AG04449 (cell line): ENCODE measurements at regions not wholly inside any gene's neighbourhood (a gene's known extent, or its start where the extent isn't known, plus 50 kb on each side); places are given as distances from the start of the nearest gene placed in this dataset.

Experiments used
- CTCF ChIA-PET: fragments of 350-600 bp; formaldehyde crosslinking; extraction: SDS; loops from one replicate; lab custom pipeline; 2021; ENCODE audit warnings: antibody characterized with exemption; lab: Yijun Ruan, JAX
- POLR2A ChIA-PET: fragments of 400-600, 350-600 bp; formaldehyde crosslinking; extraction: SDS; loops from one replicate; lab custom pipeline; 2020; ENCODE audit warnings: antibody characterized with exemption, inconsistent platforms; lab: Yijun Ruan, JAX
- DNase-seq: peaks from one replicate; pipeline ENCODE4 v3.0.0-alpha.2; 2010; ENCODE audit warnings: low read depth, low spot score
- H3K4me3 ChIP-seq: 2 replicates; pipeline ENCODE4 v1.5.1; 2011; ENCODE audit warnings: low read depth, mild to moderate bottlenecking, control low read depth, low read length
- TF ChIP-seq, protein P1 (sequence below): IDR thresholded peaks from one replicate; pipeline ENCODE4 v1.5.1; 2011; ENCODE audit warnings: mild to moderate bottlenecking, moderate library complexity, low read length, control low read depth, inconsistent platforms; ENCODE audit not compliant: insufficient read depth; ENCODE audit errors: missing control alignments

- no peak overlapping the region for H3K4me3 ChIP-seq
Measured at GRCh38 chr3:28674212-28674611, 325.6 kb upstream of the AZI2 start.

DNA sequence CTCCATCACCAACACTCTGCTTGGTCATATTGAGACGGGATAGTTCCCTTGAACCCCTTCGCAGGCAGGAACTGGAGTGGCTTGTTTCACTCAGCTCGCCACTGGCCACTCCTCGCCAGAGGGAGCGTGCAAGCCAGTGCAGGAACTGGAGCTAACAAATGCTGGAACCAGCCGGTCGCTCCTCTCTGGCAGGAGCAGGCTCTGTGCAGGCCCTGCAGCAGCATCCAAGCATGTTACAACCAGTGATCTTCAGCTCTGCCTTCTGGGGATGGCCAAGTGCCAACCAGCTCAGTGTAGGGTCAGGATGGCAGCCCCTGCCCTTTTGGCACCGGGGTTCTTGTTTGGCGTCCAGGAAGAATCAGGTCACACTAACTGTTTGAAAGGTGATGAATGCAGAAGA, 329.0 kb upstream of the AZI2 start:
- TF ChIP-seq, protein P1, sequence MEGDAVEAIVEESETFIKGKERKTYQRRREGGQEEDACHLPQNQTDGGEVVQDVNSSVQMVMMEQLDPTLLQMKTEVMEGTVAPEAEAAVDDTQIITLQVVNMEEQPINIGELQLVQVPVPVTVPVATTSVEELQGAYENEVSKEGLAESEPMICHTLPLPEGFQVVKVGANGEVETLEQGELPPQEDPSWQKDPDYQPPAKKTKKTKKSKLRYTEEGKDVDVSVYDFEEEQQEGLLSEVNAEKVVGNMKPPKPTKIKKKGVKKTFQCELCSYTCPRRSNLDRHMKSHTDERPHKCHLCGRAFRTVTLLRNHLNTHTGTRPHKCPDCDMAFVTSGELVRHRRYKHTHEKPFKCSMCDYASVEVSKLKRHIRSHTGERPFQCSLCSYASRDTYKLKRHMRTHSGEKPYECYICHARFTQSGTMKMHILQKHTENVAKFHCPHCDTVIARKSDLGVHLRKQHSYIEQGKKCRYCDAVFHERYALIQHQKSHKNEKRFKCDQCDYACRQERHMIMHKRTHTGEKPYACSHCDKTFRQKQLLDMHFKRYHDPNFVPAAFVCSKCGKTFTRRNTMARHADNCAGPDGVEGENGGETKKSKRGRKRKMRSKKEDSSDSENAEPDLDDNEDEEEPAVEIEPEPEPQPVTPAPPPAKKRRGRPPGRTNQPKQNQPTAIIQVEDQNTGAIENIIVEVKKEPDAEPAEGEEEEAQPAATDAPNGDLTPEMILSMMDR = no peak
- DNase-seq = no peak
- no peak overlapping the region for H3K4me3 ChIP-seq
- ChIA-PET POLR2A (no interaction called here), CTCF (interaction anchor here (0.8 to 1.4 kb wide), 3 partner anchors 9 to 10 kb away, joined by 3 to 4 read pairs (median 3); no protein-coding TSS in a partner anchor)

More at GRCh38 chr3:28674212-28674611, 325.6 kb upstream of the AZI2 start:
- DNase-seq = no peak
- ChIA-PET POLR2A (no interaction called here), CTCF (no interaction called here)
- TF ChIP-seq, protein P1 = no peak

DNA sequence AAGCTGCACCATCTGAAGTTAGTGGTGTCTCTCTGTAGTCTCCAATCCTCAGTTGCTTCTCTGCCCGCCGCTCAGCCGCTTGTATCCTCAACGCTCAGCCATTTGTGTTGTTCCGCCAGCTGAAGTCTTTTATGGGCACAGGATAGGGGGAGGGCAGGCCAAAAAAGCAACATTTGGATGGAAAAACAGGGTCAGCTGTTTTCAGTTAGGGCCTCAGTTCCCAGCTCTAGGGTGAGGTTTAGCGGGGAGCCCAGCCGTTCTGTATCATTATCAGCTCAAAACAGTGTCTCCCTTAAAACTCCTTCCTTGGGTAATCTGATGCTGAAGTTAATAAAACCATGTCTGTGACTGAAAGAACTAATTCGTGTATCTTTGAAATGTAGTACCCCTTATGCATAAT, 329.5 kb upstream of the AZI2 start:
- TF ChIP-seq, protein P1 = no peak
- no peak for DNase-seq
- ChIA-PET CTCF (interaction anchor here (0.8 to 1.3 kb wide), 2 partner anchors 10 to 11 kb away, joined by 3 to 4 read pairs; no protein-coding TSS in a partner anchor), POLR2A (no interaction called here)
- H3K4me3 ChIP-seq = no peak overlapping the region

- no peak overlapping the region for H3K4me3 ChIP-seq
- TF ChIP-seq, protein P1 = no peak
- ChIA-PET CTCF (no interaction called here), POLR2A (no interaction called here)
- no peak for DNase-seq
Measured at GRCh38 chr3:28680050-28680449, 331.4 kb upstream of the AZI2 start.

- no peak for DNase-seq
- CTCF ChIA-PET = interaction anchor here (1.2 kb wide), 1 partner anchor 14 kb away, joined by 3 read pairs; no protein-coding TSS in a partner anchor
- POLR2A ChIA-PET = no interaction called here
- TF ChIP-seq, protein P1 = no peak
- H3K4me3 ChIP-seq = no peak overlapping the region
Measured at GRCh38 chr3:28682121-28682520, 333.5 kb upstream of the AZI2 start.

- POLR2A ChIA-PET = no interaction called here
- DNase-seq = no peak
- TF ChIP-seq, protein P1 = no peak
- no peak overlapping the region for H3K4me3 ChIP-seq
- CTCF ChIA-PET = interaction anchor here (1.0 kb wide), 1 partner anchor 22 kb away, joined by 4 read pairs; no protein-coding TSS in a partner anchor
Measured at GRCh38 chr3:28690176-28690575, 341.6 kb upstream of the AZI2 start.
